ENCODE measurements at regions not wholly inside any gene's neighbourhood (a gene's known extent, or its start where the extent isn't known, plus 50 kb on each side); places are given as distances from the start of the nearest gene placed in this dataset.
"Not testable (repeated sequence)": the region's sequence is repeated elsewhere in the genome, so short reads cannot be mapped to it uniquely, and the experiment has no call there.

GRCh38 chr14:53218161-53218560, 65.0 kb upstream of the DDHD1 start:
- Histone ChIP-seq H3K4me2 (ENCODE audit: low read length) (peak overlapping the region; percentile 97), H3K79me2 (ENCODE audit: control insufficient read depth, low read length) (no peaks in the 10 kb centered on the region), H3K36me3 (ENCODE audit: control insufficient read depth, low read length) (no peaks in the 10 kb centered on the region), H4K20me1 (ENCODE audit: control insufficient read depth, insufficient read depth, low read depth, low read length) (no peaks in the 10 kb centered on the region), H3K9me3 (ENCODE audit: control insufficient read depth, insufficient read depth, low read length) (no peaks in the 10 kb centered on the region), H3F3A (ENCODE audit: control insufficient read depth, insufficient read depth) (no peaks in the 10 kb centered on the region), H3K4me3 (ENCODE audit: low read length) (peak overlapping the region; percentile 84), H3K9me2 (replicated peaks; ENCODE audit: control insufficient read depth, low read length) (no peaks in the 10 kb centered on the region), H3K27ac (ENCODE audit: low read depth, low read length) (no peak overlapping the region), H3K27me3 (ENCODE audit: control insufficient read depth, low read length) (no peaks in the 10 kb centered on the region), H3K4me1 (ENCODE audit: control insufficient read depth, low read length) (peaks cover 6% of the 10 kb centered on the region)
- TF ChIP-seq CTCF (IDR thresholded peaks at IDR 0.05; ENCODE audit: low read depth, low read length, poor library complexity, severe bottlenecking) (no peak), EZH2phosphoT487 (IDR thresholded peaks at IDR 0.05; ENCODE audit: borderline replicate concordance, low read length) (no peak)

GRCh38 chr14:53217316-53217994, 64.3 kb upstream of the DDHD1 start:
- TF ChIP-seq EZH2phosphoT487 (IDR thresholded peaks at IDR 0.05; ENCODE audit: borderline replicate concordance, low read length), result no peak
- TF ChIP-seq CTCF (IDR thresholded peaks at IDR 0.05; ENCODE audit: low read depth, low read length, poor library complexity, severe bottlenecking), result peak; percentile 57
- H3F3A ChIP-seq (ENCODE audit: control insufficient read depth, insufficient read depth), result no peaks in the 10 kb centered on the region
- H3K4me3 ChIP-seq (ENCODE audit: low read length), result peak overlapping the region; percentile 84
- no peaks in the 10 kb centered on the region for H3K36me3 ChIP-seq (ENCODE audit: control insufficient read depth, low read length)
- H3K9me3 ChIP-seq (ENCODE audit: control insufficient read depth, insufficient read depth, low read length), result no peaks in the 10 kb centered on the region
- H3K79me2 ChIP-seq (ENCODE audit: control insufficient read depth, low read length), result no peaks in the 10 kb centered on the region
- no peaks in the 10 kb centered on the region for H4K20me1 ChIP-seq (ENCODE audit: control insufficient read depth, insufficient read depth, low read depth, low read length)
- H3K27ac ChIP-seq (ENCODE audit: low read depth, low read length), result no peak overlapping the region
- peaks cover 6% of the 10 kb centered on the region for H3K4me1 ChIP-seq (ENCODE audit: control insufficient read depth, low read length)
- peak overlapping the region; percentile 97 for H3K4me2 ChIP-seq (ENCODE audit: low read length)
- no peaks in the 10 kb centered on the region for H3K27me3 ChIP-seq (ENCODE audit: control insufficient read depth, low read length)
- no peaks in the 10 kb centered on the region for H3K9me2 ChIP-seq (replicated peaks; ENCODE audit: control insufficient read depth, low read length)

- not testable (repeated sequence) for H3K79me2 ChIP-seq (ENCODE audit: control insufficient read depth, low read length); H3K27ac ChIP-seq (ENCODE audit: low read depth, low read length); H3K36me3 ChIP-seq (ENCODE audit: control insufficient read depth, low read length); H3K9me2 ChIP-seq (replicated peaks; ENCODE audit: control insufficient read depth, low read length); H3K27me3 ChIP-seq (ENCODE audit: control insufficient read depth, low read length); H3K9me3 ChIP-seq (ENCODE audit: control insufficient read depth, insufficient read depth, low read length); H3K4me1 ChIP-seq (ENCODE audit: control insufficient read depth, low read length); H3F3A ChIP-seq (ENCODE audit: control insufficient read depth, insufficient read depth); H4K20me1 ChIP-seq (ENCODE audit: control insufficient read depth, insufficient read depth, low read depth, low read length)
- peak overlapping the region; percentile 97 for H3K4me2 ChIP-seq (ENCODE audit: low read length)
- peak overlapping the region; percentile 84 for H3K4me3 ChIP-seq (ENCODE audit: low read length)
Measured at GRCh38 chr14:53216955-53217315, 63.8 kb upstream of the DDHD1 start.

GRCh38 chr14:53216478-53216877, 63.4 kb upstream of the DDHD1 start:
- H3K36me3 ChIP-seq (ENCODE audit: control insufficient read depth, low read length); H3K4me2 ChIP-seq (ENCODE audit: low read length); H3K9me2 ChIP-seq (replicated peaks; ENCODE audit: control insufficient read depth, low read length); H3K27me3 ChIP-seq (ENCODE audit: control insufficient read depth, low read length); H3K79me2 ChIP-seq (ENCODE audit: control insufficient read depth, low read length); H3K9me3 ChIP-seq (ENCODE audit: control insufficient read depth, insufficient read depth, low read length); H3K27ac ChIP-seq (ENCODE audit: low read depth, low read length); H3F3A ChIP-seq (ENCODE audit: control insufficient read depth, insufficient read depth); H3K4me1 ChIP-seq (ENCODE audit: control insufficient read depth, low read length); H4K20me1 ChIP-seq (ENCODE audit: control insufficient read depth, insufficient read depth, low read depth, low read length); H3K4me3 ChIP-seq (ENCODE audit: low read length): not testable (repeated sequence)

Data from DOHH2 (cell line).